ENCODE measurements at regions not wholly inside any gene's neighbourhood (a gene's known extent, or its start where the extent isn't known, plus 50 kb on each side); places are given as distances from the start of the nearest gene placed in this dataset.

GRCh38 chr12:125742413-125742812 is 677.2 kb downstream of the AACS start:
- TF ChIP-seq EZH2phosphoT487 (IDR thresholded peaks at IDR 0.05) (no peak), CTCF (IDR thresholded peaks at IDR 0.05) (no peak)
